ENCODE measurements at regions not wholly inside any gene's neighbourhood (a gene's known extent, or its start where the extent isn't known, plus 50 kb on each side); places are given as distances from the start of the nearest gene placed in this dataset.

GRCh38 chr10:43972976-43973647 lies 324.4 kb upstream of the ZNF32 start:
- no peak for DNase-seq (ENCODE audit: low read depth in 2 of 2)

DNA sequence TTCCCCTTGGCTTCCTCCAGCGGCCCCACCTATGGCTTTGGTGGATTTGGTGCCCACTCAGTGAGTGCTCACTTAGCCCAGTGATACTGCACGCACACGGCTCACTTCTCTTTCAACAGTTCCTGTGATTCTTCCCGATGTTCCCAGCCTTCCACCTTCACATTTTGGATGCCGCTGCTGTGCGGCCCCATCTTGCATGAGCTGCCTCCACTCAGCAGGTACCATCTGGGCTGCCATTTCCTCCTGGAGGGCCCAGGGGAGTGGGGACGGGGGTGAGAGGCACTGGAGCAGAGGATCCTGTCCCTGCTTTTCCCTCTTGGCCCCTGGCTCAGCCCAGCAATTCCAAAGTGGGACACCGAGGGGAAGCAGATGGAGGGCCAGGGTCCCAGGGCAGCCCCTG lies 323.3 kb upstream of the ZNF32 start:
- DNase-seq (ENCODE audit: low read depth in 2 of 2): no peak

GRCh38 chr10:43971306-43971705 lies 322.6 kb upstream of the ZNF32 start:
- no peak for DNase-seq (ENCODE audit: low read depth in 2 of 2)

DNA sequence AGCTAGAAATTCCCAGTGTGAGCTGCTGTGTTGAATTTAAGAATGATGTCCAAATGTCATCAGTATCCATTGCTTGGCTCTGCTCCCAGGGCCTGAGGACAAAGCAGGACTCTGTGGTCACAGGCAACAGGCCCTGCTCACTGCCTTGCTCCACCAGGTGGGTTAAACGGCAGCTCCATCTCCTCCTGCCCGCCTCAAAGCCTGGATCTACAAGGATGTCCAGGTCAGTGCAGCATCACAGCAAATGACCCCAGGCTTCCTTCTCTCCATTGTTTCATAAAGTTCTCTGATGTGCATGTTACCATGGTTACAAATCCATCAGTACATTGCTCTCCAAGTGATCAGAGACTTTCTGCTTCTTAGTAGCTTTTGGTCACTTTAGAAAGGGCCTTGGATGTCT lies 322.0 kb upstream of the ZNF32 start:
- no peak for DNase-seq (ENCODE audit: low read depth in 2 of 2)

GRCh38 chr10:43970018-43970698 lies 321.5 kb upstream of the ZNF32 start:
- DNase-seq (ENCODE audit: low read depth in 2 of 2): no peak

DNA sequence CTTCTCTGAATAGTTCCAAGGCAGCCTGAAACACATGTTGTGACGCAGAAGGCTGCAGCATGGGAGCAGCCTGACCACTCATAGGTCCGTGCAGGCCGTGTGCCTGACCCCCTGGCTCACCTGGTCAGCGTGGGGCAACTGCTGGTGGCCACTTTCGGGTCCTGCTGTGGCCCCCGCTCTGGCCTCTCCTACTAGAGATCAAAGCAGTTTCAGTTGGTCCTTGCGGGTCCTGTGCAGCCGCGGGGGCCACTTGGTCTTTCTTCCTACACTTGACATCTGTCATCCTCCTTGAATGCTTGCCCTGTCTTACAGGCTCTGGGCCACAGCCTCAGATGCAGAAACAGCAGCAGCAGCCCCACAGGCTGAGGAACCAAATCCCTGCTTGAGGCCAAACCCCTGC lies 320.8 kb upstream of the ZNF32 start:
- DNase-seq (ENCODE audit: low read depth in 2 of 2): no peak

DNA sequence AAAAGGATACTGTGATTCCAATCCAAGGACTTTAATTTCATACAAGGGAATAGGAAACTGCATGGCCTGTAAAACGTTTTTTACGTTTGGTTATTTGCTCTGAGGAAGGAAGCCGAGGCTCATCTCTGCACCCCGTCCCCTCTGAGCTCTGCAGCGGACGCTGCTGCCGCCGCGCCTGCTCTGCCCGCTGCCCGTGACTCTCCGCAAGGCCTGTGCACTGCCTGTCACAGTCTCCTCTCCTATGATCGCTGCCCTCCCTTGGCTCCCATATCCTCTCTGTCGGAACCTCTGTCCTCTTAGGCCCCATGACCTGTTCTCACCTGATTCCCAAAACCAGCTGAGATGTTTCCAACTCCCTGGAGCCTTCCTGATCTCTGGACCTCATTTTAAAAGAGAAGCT lies 320.3 kb upstream of the ZNF32 start:
- no peak for DNase-seq (ENCODE audit: low read depth in 2 of 2)

DNA sequence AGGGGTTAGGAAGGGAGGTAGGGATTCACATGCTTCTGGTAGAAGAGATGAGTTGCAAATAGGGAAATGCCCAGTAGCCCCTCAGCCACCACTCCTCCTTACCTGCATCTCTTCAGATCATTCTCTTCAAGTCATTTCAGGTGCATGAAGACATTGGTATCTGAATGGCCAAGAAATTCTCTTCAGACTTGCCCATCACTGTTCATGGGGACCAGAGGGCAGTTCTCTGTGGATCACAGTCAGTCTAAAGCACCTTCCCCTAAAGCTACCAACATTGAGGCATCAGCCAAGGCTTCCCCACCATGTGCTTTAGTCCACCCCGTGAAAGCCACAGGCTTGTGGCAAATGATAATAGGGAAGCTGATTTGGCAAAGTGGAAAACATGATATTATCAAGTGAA lies 319.4 kb upstream of the ZNF32 start:
- no peak for DNase-seq (ENCODE audit: low read depth in 2 of 2)

DNA sequence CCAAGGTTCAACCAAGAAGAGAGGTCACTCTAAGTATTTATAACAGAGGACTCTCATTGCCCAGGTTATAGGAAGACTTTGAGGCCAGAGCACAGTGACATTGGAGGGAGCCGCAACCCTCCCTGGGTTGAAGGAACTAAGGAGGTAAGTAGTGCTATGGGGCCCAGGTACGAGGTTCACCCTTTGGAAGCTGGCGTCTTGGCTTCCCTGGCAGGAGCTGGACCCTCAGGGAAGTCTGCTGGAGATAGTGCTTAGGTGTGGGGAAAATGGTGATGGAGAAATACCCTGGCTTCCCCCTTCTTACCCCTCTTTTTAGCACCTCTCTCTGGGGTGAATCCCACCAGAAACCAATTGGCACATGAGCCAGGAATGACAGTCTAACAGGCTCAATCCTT lies 317.9 kb upstream of the ZNF32 start:
- DNase-seq (ENCODE audit: low read depth in 2 of 2): no peak

DNA sequence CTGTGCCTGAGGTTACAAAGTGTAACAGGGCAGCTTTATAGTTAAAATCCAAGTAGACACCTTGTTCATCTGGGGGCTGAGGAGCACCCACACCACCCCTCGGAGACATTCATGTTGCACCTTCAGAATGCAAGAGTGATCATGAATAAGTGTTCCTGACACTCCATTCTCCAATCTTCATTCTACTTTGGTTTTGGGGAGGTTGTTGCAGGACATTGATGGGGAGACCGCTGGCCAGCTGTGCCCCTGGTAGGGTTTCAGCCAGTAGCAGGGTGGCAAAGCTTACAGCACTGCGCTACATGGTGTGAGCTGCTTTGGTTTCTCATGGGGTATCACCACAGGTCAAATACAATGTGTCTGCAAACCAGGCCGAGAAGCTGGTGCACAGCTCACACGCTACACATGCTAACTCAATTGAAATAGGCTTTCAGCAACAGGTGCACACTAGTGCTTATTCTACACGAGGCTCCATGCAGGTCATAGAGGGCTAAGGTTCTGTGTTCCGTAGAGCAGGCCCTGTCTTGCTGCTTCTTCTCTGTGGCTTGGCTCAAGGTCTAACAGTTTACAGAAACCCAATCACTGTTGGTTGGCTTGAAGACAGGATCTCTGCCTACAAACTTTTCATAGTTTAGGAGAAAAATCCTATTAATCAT lies 317.4 kb upstream of the ZNF32 start:
- no peak for DNase-seq (ENCODE audit: low read depth in 2 of 2)

DNA sequence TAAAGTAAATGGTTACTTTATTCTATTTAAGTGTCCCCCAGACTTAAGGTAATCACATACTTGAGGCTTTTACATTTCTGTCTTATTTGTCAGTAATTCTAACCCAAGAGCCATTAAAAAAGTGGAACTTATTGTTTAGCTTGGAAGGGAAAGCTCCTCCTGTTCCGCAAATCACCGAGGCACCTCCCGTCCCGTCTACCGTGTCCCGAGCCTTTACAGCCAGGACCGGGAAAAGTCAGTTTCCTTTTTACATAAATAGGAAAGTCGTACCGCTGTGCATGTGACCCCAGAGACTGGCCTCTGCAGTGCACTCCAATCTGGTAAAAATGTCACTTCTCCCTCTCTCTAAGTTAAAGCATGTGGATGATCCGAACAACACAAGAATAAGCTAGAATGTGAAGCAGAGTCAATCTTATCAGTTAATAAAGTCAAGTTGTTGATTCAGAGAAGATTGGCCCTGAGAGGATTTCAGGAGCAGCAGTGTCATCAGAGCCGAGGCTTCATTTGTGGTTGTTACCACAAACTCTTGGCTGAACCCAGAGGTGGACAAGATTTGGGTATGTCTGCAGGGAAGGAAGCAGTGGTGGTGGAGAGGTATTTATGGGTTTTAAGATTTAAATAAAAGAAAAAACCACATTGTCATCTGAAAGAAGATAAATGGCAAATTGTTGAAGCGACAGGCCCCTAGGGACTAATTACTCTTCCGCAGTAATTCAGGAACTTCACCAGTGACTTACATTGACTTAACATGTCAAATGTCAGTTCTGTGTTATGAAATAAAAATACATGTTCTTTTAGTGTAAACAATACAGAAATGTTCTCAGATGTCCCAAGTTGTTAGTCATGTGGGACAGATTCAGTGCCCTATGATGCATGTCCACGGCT lies 316.6 kb upstream of the ZNF32 start:
- DNase-seq (ENCODE audit: low read depth in 2 of 2): no peak

DNA sequence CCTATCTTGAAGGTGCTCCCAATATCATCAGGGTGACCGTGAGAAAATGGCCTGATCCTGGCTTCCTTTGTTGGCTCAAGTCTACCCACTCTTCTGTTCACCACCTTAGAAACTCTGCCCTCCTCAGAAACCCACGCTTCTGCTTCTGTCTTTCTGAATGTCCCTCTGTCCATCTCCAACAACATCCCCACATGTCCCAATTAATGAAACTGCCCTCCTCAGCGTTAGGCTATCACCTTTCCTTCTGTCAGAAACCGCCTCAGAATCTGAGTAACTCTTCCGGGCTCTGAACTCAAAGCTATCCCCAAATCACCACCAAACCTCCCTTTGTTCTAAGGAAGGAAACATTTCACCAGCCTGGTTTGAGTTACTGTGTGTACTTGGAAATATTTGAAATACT lies 315.8 kb upstream of the ZNF32 start:
- no peak for DNase-seq (ENCODE audit: low read depth in 2 of 2)

- DNase-seq (ENCODE audit: low read depth in 2 of 2): no peak
Observed at GRCh38 chr10:43963793-43964425, 315.2 kb upstream of the ZNF32 start.

GRCh38 chr10:43963379-43963778 lies 314.7 kb upstream of the ZNF32 start:
- DNase-seq (ENCODE audit: low read depth in 2 of 2): no peak

DNA sequence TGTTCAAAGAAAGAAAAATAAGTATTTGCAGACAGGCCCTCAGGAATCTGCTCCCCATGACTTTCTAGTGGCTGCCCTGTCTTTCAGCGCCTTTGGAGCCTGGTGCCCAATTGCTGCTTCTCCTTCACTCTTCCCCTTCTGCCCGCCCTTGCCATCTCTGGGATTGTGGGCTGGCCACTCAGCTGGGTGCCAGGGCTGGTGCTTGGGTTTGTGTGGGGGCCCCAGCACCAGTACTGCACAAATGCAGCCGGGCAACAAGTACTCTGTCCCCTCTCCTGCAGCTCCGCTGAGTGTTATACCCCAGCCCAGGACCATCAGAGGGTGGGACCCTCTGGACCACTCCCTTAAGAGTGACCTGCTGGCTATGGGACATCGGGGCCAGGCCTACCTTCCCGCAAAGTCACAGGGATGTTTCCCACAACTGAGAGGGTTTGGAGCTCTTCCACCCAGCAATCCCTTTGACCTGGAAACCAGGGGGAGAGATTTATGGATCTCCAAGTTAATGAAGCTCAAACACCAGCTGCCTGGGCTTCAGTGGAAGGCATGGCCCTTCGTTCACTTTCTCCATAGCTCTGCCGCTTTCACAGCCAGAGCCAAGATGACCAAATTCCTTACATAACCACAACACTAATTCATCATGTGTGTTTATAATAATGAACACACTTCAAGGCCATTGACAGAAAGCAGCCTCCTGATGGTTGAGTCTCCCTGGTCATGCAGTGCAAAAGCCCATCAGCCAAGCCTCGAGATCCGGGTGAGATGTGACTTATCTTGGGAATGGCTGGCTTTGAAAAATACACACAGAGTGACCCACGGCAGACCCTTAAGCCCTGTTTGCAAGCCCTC lies 313.9 kb upstream of the ZNF32 start:
- no peak for DNase-seq (ENCODE audit: low read depth in 2 of 2)

DNA sequence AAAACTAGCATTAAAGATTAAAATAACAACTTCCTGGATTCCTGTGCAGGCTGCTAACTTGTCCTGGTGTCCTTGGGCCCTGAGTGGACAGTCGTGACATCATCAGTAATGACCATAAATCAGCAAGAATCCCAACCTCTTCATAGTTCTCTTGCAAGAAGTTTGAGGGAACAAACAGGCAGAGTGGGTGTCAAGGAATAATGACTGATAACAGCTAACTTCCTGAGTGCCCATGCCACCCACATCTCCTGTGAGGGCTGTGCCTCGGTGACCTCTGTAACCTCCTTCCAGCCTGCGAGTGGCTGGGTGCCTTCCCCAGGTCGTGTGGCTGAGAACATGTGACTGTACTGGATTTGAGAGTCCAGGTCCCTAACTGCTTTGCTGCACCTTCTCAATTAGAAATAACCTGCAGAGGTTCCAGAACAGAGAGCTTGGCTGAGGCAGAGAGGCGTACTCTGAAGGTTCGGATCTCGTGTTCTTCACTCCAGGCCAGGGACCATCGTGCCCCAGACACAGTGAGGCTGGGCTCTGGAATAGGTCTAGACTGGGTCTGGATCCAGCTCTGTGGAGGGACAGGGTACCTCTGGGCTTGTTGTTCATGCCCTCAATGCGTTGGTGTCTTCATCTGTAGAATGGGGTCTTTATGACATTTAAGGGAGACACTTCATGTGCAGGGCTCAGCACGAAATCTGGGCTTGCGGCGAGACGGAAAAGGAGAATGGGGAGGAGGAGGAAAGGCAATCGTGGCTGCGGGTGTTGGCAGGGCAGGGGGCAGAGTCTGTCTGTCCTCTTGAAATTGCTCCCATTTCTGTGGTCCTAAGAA lies 313.1 kb upstream of the ZNF32 start:
- no peak for DNase-seq (ENCODE audit: low read depth in 2 of 2)

GRCh38 chr10:43960981-43961380 lies 312.3 kb upstream of the ZNF32 start:
- DNase-seq (ENCODE audit: low read depth in 2 of 2): no peak

- no peak for DNase-seq (ENCODE audit: low read depth in 2 of 2)
Observed at GRCh38 chr10:43960477-43960876, 311.8 kb upstream of the ZNF32 start.

- no peak for DNase-seq (ENCODE audit: low read depth in 2 of 2)
Observed at GRCh38 chr10:43960135-43960415, 311.4 kb upstream of the ZNF32 start.
